ENCODE measurements at regions not wholly inside any gene's neighbourhood (a gene's known extent, or its start where the extent isn't known, plus 50 kb on each side); places are given as distances from the start of the nearest gene placed in this dataset.
"Not testable (repeated sequence)": the region's sequence is repeated elsewhere in the genome, so short reads cannot be mapped to it uniquely, and the experiment has no call there.

DNA sequence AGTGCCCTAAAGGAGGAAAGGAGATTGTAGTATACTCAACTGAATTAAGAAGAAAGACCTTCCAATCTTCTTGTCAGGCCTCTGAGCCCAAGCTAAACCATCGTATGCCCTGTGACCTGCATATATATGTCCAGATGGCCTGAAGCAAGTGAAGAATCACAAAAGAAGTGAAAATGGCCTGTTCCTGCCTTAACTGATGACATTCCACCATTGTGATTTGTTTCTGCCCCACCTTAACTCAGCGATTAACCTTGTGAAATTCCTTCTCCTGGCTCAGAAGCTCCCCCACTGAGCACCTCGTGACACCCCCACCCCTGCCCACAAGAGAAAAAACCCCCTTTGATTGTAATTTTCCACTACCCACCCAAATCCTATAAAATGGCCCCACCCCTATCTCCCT, 739.2 kb downstream of the GALC start:
- not testable (repeated sequence) for TF ChIP-seq CTCF (conservative IDR thresholded peaks at IDR 0.05); ZFX (IDR thresholded peaks at IDR 0.05)

Measured in C4-2B (cell line).